22Rv1 (cell line): ENCODE measurements at regions not wholly inside any gene's neighbourhood (a gene's known extent, or its start where the extent isn't known, plus 50 kb on each side); places are given as distances from the start of the nearest gene placed in this dataset.

Source experiments
- H3K27ac ChIP-seq: fragments of 450-650 bp; 2 replicates; pipeline ENCODE4 v1.5.1; 2017
- CTCF ChIP-seq: fragments of 450-650 bp; IDR thresholded peaks from 2 replicates; pipeline ENCODE4 v1.5.1; 2017; ENCODE audit warnings: mild to moderate bottlenecking
- ZFX ChIP-seq: fragments of 450-650 bp; IDR thresholded peaks from 2 replicates; pipeline ENCODE4 v1.6.1; 2017; ENCODE audit warnings: antibody characterized with exemption, borderline replicate concordance

GRCh38 chr6:40323881-40324634 lies 263.1 kb downstream of the LRFN2 start:
- TF ChIP-seq CTCF (no peak), ZFX (no peak)
- no peak overlapping the region for H3K27ac ChIP-seq

DNA sequence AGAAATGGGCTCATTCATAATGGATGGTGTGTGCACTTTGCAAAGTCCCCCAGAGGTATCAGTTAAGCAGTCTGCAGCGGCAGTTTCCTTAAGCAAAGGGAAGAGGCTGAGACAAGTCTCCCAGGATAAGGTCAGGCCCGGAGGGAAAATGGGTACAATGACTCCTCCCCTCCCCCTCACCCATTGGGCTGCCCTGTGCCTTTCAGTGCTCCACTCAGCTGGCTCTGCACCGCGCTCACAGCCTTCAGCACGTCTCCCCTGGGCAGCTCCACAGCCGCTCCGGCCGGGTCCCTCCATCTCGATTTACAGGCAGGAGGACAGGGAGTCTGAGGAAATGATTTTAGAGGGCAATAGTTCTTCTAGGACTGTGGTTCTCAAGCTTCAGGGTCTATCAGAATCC lies 264.8 kb downstream of the LRFN2 start:
- no peak overlapping the region for H3K27ac ChIP-seq
- TF ChIP-seq ZFX (no peak), CTCF (no peak)

- no peak for TF ChIP-seq CTCF
- TF ChIP-seq ZFX: no peak
- H3K27ac ChIP-seq: no peak overlapping the region
Measured at GRCh38 chr6:40321616-40322015, 265.5 kb downstream of the LRFN2 start.

DNA sequence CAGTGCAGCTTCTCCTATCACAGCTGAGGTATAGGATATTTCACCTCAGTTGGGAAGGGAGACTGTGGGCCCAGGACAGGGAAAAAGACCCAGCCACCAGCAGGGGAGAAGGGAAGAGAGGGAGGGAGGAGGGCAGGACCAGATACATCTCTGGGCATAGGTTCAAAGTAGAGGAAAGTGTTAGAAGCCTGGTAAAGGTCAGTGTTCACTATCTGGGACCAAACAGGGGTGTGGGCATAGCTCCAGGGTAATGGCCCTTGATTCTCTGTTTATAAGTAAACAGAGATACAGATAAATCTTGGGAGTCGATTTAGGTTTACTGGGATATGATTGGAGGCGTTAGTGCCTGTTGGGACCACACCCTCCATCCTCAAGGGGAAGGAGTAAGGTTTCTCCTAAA lies 266.2 kb downstream of the LRFN2 start:
- H3K27ac ChIP-seq: no peak overlapping the region
- no peak for TF ChIP-seq ZFX

DNA sequence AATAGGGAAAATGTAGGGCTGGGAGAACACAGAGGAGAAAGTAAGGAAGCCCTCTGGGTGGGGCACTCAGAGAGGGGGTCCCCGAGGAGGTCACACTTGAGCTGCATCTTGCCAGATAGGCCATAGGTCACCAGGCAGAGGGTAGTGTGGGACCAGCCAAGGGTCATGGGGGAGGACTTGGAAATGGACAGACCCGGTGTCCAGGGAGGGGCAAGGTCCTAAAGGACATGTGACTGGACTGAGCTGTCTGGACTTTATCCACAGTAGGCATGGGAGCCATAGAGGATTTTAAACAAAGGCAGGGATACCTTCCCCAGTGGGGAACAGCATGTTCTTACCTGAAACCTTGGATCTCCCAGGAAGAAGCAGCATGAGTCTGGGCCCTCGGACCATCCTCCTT lies 266.7 kb downstream of the LRFN2 start:
- no peak overlapping the region for H3K27ac ChIP-seq
- TF ChIP-seq ZFX (no peak), CTCF (no peak)

- no peak overlapping the region for H3K27ac ChIP-seq
Measured at GRCh38 chr6:40319124-40319523, 268.0 kb downstream of the LRFN2 start.

GRCh38 chr6:40315060-40315459 lies 272.1 kb downstream of the LRFN2 start:
- TF ChIP-seq ZFX (no peak), CTCF (no peak)

More at GRCh38 chr6:40319124-40319523, 268.0 kb downstream of the LRFN2 start:
- no peak for TF ChIP-seq CTCF
- TF ChIP-seq ZFX: no peak

GRCh38 chr6:40313582-40313981 lies 273.6 kb downstream of the LRFN2 start:
- no peak for TF ChIP-seq CTCF
- no peak for TF ChIP-seq ZFX
- H3K27ac ChIP-seq: no peak overlapping the region

More at GRCh38 chr6:40315060-40315459, 272.1 kb downstream of the LRFN2 start:
- H3K27ac ChIP-seq: no peak overlapping the region
